HL-60/S4 treated with retinoic acid at 250 ng/mL for 4 days and 3 days (cell line): ENCODE measurements at regions not wholly inside any gene's neighbourhood (a gene's known extent, or its start where the extent isn't known, plus 50 kb on each side); places are given as distances from the start of the nearest gene placed in this dataset.

Experiments
- in situ Hi-C: fragments of 300-500 bp; cut with MboI; formaldehyde crosslinking; loops from 2 replicates; pipeline ENCODE4 v1.7.0; 2022; ENCODE audit warnings: low sequenced_read_pairs

DNA sequence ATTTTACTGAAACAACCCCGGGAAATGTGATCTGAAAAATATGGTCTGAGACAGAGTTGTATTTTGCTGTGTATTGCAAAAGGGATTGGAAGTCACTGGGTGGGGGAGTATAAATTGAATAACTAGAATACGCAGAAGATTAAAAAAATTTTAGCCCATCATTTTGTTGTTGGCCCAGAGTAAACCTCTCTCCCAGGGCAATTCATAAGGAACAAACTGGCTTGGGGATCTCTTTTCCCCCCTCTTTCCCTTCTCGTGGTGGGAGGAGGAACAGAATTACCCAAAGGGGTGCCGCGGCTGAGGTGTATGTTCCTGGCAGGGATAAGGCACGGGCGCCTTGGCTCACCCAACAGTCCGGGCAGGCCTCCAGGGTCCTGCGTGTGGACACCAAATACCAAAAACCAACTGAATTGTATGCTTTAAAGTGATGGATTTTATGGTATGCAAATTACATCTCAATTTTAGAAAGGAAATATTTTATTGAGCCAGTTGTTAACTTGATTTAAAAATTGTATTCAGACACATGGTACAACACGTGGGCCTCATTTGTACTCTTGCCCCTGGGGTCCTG lies 121.2 kb upstream of the SPRED2 start:
- in situ Hi-C loops: loop anchor here (25.0 kb wide), 2 partner anchors 491 to 641 kb away; partner anchors contain the start of gene CEP68

DNA sequence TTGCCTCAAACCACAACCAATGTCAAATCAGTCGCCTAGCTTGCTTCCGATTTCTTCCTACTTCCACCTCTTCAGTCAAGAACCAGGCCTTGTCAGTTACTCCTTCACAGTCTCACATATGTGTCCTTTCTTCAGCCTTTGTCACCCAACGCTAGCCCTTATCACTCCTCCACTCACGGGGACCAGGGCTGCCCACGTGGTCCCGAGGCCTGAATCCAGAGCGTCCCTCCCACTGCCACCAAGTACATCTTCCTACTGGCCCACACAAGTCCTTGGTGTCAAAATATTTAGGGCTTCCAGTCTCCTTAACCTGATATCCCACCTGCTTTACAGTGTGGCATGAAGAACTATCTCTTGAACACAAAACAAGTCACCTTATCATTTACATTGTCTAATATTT lies 119.1 kb upstream of the SPRED2 start:
- in situ Hi-C loops: loop anchor here (25.0 kb wide), 2 partner anchors 489 to 639 kb away; partner anchors contain the start of gene CEP68

DNA sequence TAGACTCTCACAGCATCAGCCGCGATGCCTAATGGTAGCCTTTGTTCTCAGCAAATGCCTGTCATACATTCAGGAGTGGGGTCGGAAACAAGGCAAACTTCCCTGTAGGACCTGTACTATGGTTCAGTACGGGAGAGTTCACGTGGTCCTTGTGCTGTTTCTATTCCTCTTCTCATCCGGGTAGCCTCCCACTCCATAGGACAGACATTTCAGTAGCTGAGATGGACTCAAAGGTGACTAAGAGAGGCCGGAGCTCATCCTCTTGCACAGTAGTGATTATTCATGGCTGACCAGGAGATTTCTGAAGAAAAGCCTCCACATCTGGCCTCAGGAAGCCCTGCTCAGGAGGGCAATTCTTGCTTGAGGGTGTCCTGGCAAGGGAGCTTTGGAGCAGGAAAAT lies 117.8 kb upstream of the SPRED2 start:
- in situ Hi-C loops: loop anchor here (25.0 kb wide), 2 partner anchors 488 to 638 kb away; partner anchors contain the start of gene CEP68

DNA sequence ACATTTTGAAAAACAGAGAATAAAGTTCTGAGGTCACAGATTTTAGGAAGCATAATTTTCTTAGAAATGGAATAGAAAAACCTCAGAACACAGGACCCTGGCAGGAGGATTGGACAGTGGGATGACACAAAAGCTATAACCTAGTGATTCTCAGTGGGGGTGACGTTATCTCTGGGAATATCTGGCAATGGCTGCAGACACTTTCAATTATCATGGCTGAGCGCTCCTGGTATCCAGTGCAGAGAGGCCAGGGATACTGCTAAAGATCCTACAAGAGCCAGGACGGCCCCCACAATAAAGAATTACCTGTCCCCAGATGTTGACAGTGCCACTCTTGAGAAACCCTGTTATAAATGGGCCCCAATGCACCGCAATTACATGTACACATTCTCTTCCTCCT lies 117.2 kb upstream of the SPRED2 start:
- in situ Hi-C loops: loop anchor here (25.0 kb wide), 2 partner anchors 487 to 637 kb away; partner anchors contain the start of gene CEP68

DNA sequence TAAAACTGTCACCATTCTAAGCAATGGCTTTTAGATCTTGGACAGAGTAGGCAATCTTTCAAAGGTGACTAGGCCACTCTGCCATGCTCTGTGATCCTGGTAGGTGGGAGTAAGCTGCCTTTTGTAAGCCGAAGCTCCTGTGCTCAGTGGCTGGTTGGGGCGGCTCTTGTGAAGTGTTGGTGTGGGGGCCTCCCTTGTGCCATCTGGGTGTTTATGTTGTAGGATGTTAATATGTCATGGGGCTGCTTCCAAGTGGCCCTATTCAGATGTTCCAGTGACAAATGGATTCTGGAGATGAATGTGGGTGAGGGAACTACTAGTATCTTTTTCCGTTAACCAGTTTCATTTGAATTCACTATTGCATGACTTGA lies 116.8 kb upstream of the SPRED2 start:
- in situ Hi-C loops: no loop called here

DNA sequence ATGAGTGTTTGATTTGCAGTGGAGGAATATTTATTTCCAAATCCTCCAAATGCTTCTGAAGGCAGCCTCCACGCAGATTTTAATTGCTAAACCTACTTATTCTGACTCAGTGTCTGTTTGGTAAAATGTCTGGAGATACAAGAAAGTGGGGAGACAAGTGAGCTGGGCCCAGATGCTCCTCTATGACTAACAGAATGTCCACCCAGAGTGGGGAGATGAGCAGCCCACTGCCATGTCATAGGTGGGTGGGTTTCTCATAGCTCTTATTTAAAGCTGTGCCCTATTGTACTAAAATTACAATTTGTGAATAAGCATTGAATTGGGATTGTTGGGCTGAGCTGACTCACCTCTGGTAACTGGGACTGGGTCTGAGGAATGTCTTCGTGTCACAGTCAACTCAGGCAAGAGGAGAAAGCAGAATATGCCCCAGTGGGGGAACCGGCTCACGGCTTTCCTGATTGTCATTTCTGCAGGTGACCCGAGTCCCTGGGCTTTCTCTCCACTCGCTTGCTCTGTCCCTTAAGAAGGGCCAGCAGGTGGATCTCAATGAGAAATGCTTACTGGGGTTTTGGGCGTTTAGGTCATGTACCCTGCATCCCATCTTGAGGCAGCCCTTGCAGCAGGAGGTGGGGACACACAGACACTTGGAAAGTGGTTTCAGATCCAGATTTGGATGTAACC lies 116.3 kb upstream of the SPRED2 start:
- in situ Hi-C loops: no loop called here

DNA sequence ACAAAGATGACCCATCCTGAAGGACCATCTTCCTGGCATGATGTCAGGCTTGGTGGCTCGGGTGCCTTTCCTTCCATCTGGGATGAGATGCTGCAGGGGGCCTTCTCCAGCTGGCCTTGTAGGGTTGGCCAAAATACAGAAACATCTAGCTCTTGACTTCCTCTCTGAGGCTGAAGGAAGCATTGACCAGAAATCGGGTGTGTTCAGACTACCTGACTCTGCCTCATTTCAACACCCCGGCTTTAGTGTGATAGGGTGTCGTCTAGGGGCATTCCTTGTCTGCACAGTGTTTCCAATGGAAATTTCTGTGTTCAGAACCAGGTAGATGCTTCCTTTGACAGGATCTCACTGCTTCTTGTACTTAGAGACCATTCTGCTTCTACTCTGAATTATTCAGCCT lies 115.7 kb upstream of the SPRED2 start:
- in situ Hi-C loops: no loop called here

DNA sequence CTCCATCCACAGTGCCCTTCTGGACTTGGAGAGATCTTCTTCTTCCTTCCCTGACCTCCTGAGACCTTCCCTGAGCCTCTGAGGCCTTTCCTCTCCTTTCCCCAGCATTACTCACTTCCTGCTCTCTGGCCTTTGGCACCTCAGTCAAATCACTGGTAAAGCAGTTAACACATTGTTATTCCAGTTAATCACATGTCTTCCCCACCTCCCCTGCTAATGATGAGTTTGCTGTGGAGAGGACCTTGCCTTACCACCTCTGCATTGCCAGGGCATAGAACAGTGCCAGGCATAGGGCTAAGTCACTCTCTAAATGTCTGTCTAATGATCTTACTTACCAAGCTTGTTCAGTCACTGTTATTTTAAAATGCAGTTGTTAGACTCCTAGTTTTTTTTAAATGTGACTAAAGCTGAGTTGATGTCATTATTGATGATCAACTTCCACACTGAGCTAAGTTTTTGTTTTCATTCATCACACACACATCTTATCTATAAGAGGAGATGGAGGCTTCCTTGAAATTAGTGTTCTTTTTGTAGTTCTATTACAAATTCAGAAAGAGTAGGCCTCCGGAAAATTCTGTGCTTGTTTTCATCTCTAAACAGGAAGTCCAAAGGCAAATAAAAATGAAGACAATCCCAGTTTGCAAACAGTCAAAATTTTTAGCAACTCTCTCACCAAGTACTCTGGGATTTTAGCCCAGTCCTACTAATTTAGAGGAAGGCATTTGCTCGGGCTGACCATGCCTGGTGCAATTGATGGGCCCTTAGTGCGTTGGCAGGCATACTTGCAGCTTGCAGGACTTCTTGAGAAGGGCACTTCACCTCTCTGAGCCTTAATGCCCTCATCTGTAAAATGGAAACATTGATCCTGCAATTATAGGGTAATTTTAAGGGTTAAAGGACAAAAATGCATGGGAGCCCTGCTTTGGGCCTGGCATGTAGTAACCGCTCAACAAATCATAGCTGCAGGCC lies 113.7 kb upstream of the SPRED2 start:
- in situ Hi-C loops: no loop called here

DNA sequence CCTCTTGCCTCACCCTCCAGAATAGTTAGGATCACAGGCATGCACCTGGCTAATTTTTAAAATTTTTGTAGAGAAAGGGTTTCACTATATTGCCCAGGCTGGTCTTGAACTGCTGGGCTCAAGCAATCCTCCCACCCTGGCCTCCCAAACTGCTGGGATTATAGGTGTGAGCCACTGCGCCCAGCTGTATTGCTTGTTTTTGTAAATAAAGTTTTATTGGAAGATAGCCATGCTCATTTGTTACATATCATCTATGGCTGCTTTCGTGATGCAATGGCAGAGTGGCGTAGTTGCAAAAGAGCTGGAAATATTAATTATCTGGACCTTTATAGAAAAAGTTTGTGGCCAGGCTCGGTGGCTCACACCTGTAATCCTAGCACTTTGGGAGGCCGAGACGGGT lies 109.4 kb upstream of the SPRED2 start:
- in situ Hi-C loops: no loop called here

DNA sequence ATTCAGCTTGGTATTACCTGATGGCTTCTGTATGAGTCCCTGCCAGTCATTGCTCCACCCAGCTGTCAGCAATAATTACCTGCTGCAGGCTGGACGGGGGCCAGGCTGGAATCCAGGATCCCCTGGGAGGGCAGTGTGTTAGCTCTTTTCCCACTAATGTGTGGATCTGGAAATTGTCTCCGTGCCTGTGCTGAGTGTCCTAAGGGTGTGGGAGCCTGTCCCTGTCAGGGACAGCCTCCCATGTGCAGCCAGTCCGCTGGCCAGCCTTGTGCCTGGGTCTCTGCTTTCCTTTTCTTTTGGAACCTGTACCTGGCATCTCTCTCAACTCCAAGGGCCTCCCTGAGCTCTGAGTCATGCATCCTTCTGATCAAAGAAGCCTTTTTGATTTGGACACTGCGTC lies 107.2 kb upstream of the SPRED2 start:
- in situ Hi-C loops: no loop called here

DNA sequence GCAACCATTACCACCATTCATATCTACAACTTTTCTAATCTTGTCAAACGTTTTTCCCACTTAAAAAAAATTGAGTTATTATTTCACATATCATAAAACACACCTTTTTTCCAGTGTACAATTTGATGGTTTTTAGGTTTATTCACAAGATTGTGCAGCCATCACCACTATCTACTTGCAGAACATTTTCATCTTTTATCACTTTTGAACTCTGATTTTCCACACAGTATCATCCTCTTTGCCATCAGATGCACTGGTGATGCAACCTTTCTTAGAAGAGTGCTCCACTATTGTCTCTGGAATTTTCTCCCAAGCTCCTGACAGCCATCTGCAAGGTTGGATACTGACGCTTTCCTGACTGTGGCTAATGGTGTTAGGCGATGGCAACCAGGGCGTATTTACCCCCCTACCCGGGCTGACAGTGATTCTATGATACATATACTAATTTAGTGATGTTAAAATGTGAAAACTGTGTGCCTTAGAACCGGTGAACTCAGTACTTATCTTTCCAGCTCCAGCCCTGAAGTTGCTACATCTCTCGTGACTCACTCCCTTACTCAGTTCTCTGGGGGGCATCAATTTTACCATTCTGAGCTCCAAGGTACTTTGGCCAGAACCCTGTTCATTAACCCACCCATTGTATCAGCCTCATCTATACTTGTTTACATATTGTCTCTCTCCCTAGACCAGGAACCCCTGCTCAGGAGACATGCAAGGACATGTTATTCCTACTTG lies 105.4 kb upstream of the SPRED2 start:
- in situ Hi-C loops: no loop called here

DNA sequence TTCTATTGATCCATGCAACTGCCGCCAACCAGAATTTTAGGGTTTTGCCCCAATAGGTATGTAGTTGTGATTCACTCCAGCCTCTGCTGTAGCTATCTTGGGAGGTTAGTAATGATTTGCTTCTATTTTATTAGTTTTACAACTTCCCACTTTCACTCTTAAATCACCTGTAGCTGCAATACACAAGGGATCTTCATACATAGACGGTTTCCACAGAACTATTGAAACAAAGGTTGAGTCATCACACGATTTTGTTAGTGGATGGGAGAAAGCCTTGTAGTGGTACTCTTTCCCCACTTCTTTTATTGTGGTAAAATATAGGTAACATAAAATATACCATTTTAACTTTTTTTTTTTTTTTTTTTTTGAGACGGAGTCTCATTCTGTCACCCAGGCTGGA lies 104.2 kb upstream of the SPRED2 start:
- in situ Hi-C loops: no loop called here

DNA sequence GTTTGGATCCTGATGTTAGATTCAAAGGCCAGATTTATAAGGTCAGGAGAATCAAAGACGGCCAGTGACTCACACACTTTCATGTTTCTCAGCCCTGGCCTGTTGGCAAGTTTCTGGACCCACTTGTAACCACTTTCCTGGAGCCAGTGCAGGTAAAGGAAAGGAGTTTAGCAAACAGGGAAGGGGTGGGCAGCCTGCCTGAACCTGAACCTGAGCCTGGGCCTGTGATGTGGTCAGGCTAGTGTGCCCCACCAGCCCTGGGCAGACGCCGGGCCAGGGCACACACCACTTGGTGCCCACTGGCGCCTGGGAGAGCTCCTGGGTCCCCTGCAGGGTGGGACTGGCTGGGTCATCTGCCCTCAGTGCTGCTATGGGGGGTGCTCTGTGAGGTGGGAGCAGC lies 100.5 kb upstream of the SPRED2 start:
- in situ Hi-C loops: no loop called here

DNA sequence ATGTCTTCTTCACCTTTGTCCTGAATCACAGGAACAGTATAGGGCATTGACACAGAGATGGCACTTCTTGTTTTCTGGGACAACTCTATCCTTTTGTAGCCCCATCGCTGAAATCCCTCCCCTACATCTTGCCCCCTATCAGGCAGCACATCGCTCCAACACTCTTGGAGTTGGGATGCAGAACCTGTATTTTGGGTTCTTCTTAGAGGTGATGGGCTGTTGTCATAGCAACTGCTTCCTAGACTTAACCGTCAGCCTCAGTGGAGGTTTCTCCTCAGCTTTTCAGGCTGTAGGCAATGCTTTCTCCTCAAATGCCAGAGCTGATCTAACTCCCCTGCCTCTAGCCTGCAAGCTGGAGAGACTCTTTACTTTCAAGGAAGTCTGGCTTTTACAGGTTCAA lies 99.9 kb upstream of the SPRED2 start:
- in situ Hi-C loops: no loop called here

DNA sequence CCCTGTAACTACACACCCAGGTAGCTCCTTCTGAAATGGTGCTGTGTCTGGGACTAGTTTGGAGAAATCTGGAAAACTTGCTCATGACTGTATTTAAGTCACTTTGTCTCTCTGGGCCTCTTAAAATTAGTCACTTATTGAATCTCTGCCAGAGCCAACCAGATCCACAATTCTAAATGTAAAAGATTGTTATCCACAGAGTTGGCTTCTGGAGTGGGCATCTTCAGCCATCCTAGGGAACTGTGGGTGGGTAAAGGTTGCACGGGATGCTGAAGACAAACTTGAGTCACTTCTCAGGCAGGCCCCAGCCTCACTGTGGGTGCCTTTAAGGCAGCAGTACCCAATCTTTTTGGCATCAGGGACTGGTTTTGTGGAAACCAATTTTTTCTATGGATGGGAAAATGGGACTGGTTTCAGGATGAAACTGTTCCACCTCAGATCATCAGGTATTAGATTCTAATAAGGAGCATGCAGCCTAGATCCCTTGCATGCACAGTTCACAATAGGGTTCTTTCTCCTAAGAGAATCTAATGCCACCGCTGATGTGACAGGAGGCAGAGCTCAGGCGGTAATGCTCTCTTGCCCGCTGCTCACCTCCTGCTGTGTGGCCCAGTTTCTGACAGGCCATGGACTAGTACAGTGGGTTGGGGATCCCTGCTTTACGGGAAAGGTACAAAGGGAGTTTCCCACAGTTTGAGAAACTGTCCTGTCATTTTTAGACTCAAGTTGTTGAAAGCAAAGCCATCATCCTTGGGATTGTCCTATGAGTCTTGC lies 98.3 kb upstream of the SPRED2 start:
- in situ Hi-C loops: no loop called here

DNA sequence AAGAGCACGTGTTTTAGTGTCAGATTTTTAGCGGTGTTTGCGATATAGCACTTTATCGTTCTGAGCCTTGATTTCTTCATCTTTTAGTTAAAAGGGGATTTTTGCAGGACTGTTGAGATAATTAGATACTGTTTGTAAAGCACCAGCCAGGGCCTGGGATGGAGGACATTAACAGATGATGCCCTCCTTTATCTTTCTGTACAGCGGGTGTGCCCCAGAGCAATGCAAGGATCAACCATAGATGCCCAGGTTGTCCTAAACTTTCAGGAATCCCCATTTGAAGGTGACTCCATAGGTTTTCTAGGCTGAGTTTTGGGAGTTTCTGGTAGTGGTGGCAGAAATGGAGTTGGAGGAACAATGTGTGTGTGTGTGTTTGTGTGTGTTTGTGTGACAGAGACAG lies 97.0 kb upstream of the SPRED2 start:
- in situ Hi-C loops: no loop called here

DNA sequence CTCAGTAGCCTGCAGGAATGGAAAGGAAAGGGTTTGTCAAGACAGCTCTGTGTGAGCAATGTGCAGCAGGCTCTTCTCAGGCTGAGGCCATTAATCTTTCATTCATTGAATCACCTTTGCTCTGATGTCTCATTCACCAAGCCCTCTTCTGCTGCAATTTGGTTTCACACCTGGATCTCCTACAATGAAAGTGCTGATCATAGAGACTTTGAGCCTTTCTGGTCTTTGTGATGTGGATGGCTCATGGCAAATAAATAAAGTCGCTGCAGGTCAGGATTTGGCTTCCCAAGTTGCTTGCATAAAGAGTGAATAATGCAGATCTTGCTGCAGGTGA lies 95.8 kb upstream of the SPRED2 start:
- in situ Hi-C loops: no loop called here

DNA sequence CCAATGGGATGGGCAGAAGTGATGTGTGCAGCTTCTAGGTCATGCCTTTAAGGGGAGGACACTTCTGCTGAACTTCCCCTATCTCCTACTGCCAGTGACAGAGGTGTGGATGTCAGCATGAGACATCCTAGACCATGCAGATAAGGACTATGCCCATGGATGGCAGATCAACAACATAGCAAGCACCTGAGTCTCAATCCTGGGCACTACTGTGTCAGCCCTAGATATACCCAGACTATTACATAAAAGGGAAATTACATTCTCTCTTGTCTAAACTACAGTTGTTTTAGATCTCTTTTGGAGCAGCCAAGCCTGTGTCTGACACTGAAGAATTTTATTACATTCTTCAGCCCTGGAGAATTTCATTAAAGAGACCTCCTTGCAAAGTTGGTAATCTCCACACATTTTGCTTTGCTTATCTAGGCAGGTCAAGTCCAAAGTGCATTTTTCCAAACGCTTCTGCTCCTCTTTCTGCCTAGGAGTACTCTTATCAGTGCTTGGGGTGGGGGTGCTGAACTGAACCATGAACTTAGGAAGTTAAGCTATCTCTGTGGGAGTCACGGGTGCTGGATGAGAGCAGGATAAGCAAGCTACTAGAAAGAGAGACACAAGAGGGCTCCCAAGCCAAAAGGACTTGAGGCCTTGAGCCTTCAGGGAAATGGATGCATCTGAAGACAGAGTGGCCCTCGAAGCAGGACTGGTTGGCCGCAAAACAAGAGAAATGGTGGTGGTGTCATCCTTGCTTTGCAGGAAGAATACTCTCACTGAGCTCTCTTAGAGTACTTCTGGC lies 95.2 kb upstream of the SPRED2 start:
- in situ Hi-C loops: no loop called here

DNA sequence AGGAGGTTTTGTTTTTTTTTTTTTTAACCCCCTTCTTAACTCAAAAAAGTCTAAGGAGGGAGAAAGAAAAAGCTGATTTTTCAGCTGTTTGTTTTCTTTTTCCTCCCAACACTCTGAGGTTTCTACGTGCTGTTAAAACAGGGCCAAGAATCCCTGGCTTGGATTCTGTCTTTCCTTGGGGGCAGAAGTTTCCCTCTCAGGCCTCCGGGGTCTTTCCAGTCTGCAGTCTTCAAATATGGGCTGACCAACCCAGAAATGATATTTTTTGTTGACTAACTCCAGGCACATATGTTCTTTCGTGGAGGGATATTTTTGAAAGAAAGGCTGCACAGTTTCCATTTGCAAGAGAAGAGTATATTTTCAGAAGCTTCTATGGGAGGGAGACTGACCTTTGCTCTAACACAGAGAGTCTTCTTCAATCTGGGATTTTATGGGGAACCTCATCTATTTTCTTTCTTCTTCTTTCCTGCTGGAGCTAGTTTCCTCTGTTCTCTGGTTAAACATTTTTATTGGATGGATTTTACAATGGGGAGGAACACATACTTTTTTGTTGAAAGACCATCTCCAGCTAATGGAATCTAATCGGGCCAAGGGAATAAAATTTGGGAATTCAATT lies 93.3 kb upstream of the SPRED2 start:
- in situ Hi-C loops: no loop called here
